SW 1271 (cell line): ENCODE measurements at regions not wholly inside any gene's neighbourhood (a gene's known extent, or its start where the extent isn't known, plus 50 kb on each side); places are given as distances from the start of the nearest gene placed in this dataset.
A peak's percentile ranks its signal among the peaks of the same experiment; 100 is the strongest.
"Not testable (repeated sequence)": the region's sequence is repeated elsewhere in the genome, so short reads cannot be mapped to it uniquely, and the experiment has no call there.

ENCODE experiments used
- DNase-seq, 2 experiments: peaks; one replicate each; lab custom pipeline; 2025; lab: John Stamatoyannopoulos, UW

- no peak for DNase-seq
These were observed 1413.8 kb upstream of the PCDH20 start for GRCh38 chr13:62829486-62829885.

GRCh38 chr13:62799931-62800436 lies 1384.3 kb upstream of the PCDH20 start:
- DNase-seq = no peak

- no peak for DNase-seq
These were observed 1383.4 kb upstream of the PCDH20 start for GRCh38 chr13:62799038-62799535.

- DNase-seq = no peak
These were observed 1378.2 kb upstream of the PCDH20 start for GRCh38 chr13:62793850-62794249.

- DNase-seq = no peak
These were observed 1366.2 kb upstream of the PCDH20 start for GRCh38 chr13:62781866-62782265.

GRCh38 chr13:62779161-62779560 lies 1363.5 kb upstream of the PCDH20 start:
- no peak for DNase-seq

- no peak for DNase-seq
These were observed 1351.8 kb upstream of the PCDH20 start for GRCh38 chr13:62767473-62767872.

- DNase-seq = no peak
These were observed 1345.1 kb upstream of the PCDH20 start for GRCh38 chr13:62760724-62761123.

- DNase-seq = peak in 1 of 2 experiments; percentile 44
These were observed 1332.0 kb upstream of the PCDH20 start for GRCh38 chr13:62747629-62748028.

- DNase-seq = no peak
These were observed 1331.5 kb upstream of the PCDH20 start for GRCh38 chr13:62747152-62747551.

- not testable (repeated sequence) for DNase-seq
These were observed 1314.1 kb upstream of the PCDH20 start for GRCh38 chr13:62729746-62730145.

GRCh38 chr13:62721893-62722292 lies 1306.2 kb upstream of the PCDH20 start:
- no peak for DNase-seq

- not testable (repeated sequence) for DNase-seq
These were observed 1296.3 kb upstream of the PCDH20 start for GRCh38 chr13:62711948-62712347.

- DNase-seq = no peak
These were observed 1295.1 kb upstream of the PCDH20 start for GRCh38 chr13:62710787-62711186.

- no peak for DNase-seq
These were observed 1290.4 kb upstream of the PCDH20 start for GRCh38 chr13:62706048-62706447.

- no peak for DNase-seq
These were observed 1289.2 kb upstream of the PCDH20 start for GRCh38 chr13:62704875-62705274.

- no peak for DNase-seq
These were observed 1286.9 kb upstream of the PCDH20 start for GRCh38 chr13:62702502-62702901.

GRCh38 chr13:62697701-62698100 lies 1282.1 kb upstream of the PCDH20 start:
- no peak for DNase-seq

GRCh38 chr13:62696490-62696889 lies 1280.8 kb upstream of the PCDH20 start:
- no peak for DNase-seq

- no peak for DNase-seq
These were observed 1272.1 kb upstream of the PCDH20 start for GRCh38 chr13:62687732-62688131.

- DNase-seq = no peak
These were observed 1268.7 kb upstream of the PCDH20 start for GRCh38 chr13:62684359-62684758.

GRCh38 chr13:62682788-62683187 lies 1267.1 kb upstream of the PCDH20 start:
- DNase-seq = no peak

GRCh38 chr13:62678039-62678438 lies 1262.4 kb upstream of the PCDH20 start:
- no peak for DNase-seq

GRCh38 chr13:62663767-62664166 lies 1248.1 kb upstream of the PCDH20 start:
- DNase-seq = no peak

- no peak for DNase-seq
These were observed 1243.7 kb upstream of the PCDH20 start for GRCh38 chr13:62659365-62659764.
